ENCODE measurements at regions not wholly inside any gene's neighbourhood (a gene's known extent, or its start where the extent isn't known, plus 50 kb on each side); places are given as distances from the start of the nearest gene placed in this dataset.

DNA sequence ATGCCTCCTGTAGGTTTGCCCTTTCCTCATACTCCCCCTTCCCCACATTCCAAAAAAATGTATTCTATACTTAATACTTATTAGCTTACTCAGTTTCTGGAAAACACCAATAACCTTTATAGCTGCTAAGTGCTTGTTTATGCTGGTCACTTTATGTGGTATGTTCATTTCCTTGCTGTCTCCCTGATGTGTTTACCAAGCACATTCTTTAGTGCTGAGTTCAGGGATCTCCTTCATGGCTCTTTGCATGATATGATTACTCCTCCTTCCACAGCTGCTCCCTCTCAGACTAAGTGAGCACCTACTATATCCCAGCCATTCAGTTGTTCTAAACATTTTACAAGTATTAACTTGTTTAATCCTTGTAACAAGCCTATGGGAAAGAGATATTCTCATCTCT lies 698.3 kb upstream of the FANCL start:
- Histone ChIP-seq H3K4me3 (ENCODE audit: low read length) (no peak overlapping the region), H3K9ac (ENCODE audit: low read length) (no peak overlapping the region)

DNA sequence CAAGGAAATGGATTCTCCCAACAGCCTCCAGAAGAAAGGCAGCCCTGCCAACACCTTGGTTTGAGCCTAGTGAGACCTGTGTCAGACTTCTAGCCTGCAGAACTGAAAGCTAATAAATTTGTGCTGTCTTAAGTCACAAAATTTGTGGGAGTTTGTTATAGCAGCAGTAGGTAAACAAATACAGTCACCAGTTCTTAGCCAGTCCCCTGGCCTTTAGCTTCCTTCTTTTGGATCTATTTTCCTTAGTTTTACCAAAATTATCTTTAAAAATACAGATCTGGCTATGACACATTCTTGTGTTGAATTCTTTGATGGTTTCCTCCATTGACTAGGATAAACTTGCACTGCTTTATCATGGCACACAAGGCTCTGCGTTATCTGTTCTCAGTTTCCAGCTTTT lies 697.9 kb upstream of the FANCL start:
- TF ChIP-seq RAD21 (conservative IDR thresholded peaks at IDR 0.05) (no peak), EZH2 (IDR thresholded peaks at IDR 0.05; ENCODE audit: borderline replicate concordance, insufficient read depth, low read length, poor library complexity, severe bottlenecking) (no peak), POLR2AphosphoS5 (IDR thresholded peaks at IDR 0.05) (no peak), MXI1 (conservative IDR thresholded peaks at IDR 0.05; ENCODE audit: poor library complexity, severe bottlenecking) (no peak)
- Histone ChIP-seq H3K9me3 (ENCODE audit: low read length) (no peaks in the 10 kb centered on the region), H2AFZ (ENCODE audit: low read depth, low read length) (no peak overlapping the region), H3K27me3 (ENCODE audit: insufficient read depth, low read depth, low read length) (no peaks in the 10 kb centered on the region), H3K4me3 (ENCODE audit: low read length) (no peak overlapping the region), H3K27ac (ENCODE audit: low read length) (no peak overlapping the region), H3F3A (ENCODE audit: insufficient read depth, low read length, poor library complexity, severe bottlenecking) (no peaks in the 10 kb centered on the region), H3K9me2 (ENCODE audit: insufficient read depth, low read length) (no peaks in the 10 kb centered on the region), H4K20me1 (ENCODE audit: insufficient read depth) (no peaks in the 10 kb centered on the region), H3K79me2 (replicated peaks; ENCODE audit: insufficient read depth, low read length) (no peaks in the 10 kb centered on the region), H3K9ac (ENCODE audit: low read length) (no peak overlapping the region), H3K4me2 (ENCODE audit: low read length) (no peak overlapping the region), H3K36me3 (ENCODE audit: insufficient read depth, low read length) (no peaks in the 10 kb centered on the region)

More for the DNA sequence above, 698.3 kb upstream of the FANCL start:
- no peaks in the 10 kb centered on the region for H4K20me1 ChIP-seq (ENCODE audit: insufficient read depth)
- H3K9me2 ChIP-seq (ENCODE audit: insufficient read depth, low read length): no peaks in the 10 kb centered on the region
- TF ChIP-seq TAF1 (IDR thresholded peaks at IDR 0.05; ENCODE audit: low read depth): no peak
- TF ChIP-seq REST (IDR thresholded peaks at IDR 0.05; ENCODE audit: borderline replicate concordance): no peak
- no peak for TF ChIP-seq SMC3 (conservative IDR thresholded peaks at IDR 0.05; ENCODE audit: poor library complexity)
- no peak for TF ChIP-seq EZH2 (IDR thresholded peaks at IDR 0.05; ENCODE audit: borderline replicate concordance, insufficient read depth, low read length, poor library complexity, severe bottlenecking)
- no peak for TF ChIP-seq POLR2AphosphoS5 (IDR thresholded peaks at IDR 0.05)
- TF ChIP-seq EP300 (conservative IDR thresholded peaks at IDR 0.05; ENCODE audit: poor library complexity, severe bottlenecking): no peak
- TF ChIP-seq, protein P1, sequence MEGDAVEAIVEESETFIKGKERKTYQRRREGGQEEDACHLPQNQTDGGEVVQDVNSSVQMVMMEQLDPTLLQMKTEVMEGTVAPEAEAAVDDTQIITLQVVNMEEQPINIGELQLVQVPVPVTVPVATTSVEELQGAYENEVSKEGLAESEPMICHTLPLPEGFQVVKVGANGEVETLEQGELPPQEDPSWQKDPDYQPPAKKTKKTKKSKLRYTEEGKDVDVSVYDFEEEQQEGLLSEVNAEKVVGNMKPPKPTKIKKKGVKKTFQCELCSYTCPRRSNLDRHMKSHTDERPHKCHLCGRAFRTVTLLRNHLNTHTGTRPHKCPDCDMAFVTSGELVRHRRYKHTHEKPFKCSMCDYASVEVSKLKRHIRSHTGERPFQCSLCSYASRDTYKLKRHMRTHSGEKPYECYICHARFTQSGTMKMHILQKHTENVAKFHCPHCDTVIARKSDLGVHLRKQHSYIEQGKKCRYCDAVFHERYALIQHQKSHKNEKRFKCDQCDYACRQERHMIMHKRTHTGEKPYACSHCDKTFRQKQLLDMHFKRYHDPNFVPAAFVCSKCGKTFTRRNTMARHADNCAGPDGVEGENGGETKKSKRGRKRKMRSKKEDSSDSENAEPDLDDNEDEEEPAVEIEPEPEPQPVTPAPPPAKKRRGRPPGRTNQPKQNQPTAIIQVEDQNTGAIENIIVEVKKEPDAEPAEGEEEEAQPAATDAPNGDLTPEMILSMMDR (IDR thresholded peaks at IDR 0.05; ENCODE audit: poor library complexity, severe bottlenecking): no peak
- TF ChIP-seq MXI1 (conservative IDR thresholded peaks at IDR 0.05; ENCODE audit: poor library complexity, severe bottlenecking): no peak
- TF ChIP-seq RAD21 (conservative IDR thresholded peaks at IDR 0.05): no peak
- no peaks in the 10 kb centered on the region for H3K36me3 ChIP-seq (ENCODE audit: insufficient read depth, low read length)
- H3K4me2 ChIP-seq (ENCODE audit: low read length): no peak overlapping the region
- H3K27ac ChIP-seq (ENCODE audit: low read length): no peak overlapping the region
- H3K9me3 ChIP-seq (ENCODE audit: low read length): no peaks in the 10 kb centered on the region
- no peaks in the 10 kb centered on the region for H3K27me3 ChIP-seq (ENCODE audit: insufficient read depth, low read depth, low read length)
- H3K79me2 ChIP-seq (replicated peaks; ENCODE audit: insufficient read depth, low read length): no peaks in the 10 kb centered on the region
- H3F3A ChIP-seq (ENCODE audit: insufficient read depth, low read length, poor library complexity, severe bottlenecking): no peaks in the 10 kb centered on the region
- no peak overlapping the region for H2AFZ ChIP-seq (ENCODE audit: low read depth, low read length)
